ENCODE measurements at regions not wholly inside any gene's neighbourhood (a gene's known extent, or its start where the extent isn't known, plus 50 kb on each side); places are given as distances from the start of the nearest gene placed in this dataset.

DNA sequence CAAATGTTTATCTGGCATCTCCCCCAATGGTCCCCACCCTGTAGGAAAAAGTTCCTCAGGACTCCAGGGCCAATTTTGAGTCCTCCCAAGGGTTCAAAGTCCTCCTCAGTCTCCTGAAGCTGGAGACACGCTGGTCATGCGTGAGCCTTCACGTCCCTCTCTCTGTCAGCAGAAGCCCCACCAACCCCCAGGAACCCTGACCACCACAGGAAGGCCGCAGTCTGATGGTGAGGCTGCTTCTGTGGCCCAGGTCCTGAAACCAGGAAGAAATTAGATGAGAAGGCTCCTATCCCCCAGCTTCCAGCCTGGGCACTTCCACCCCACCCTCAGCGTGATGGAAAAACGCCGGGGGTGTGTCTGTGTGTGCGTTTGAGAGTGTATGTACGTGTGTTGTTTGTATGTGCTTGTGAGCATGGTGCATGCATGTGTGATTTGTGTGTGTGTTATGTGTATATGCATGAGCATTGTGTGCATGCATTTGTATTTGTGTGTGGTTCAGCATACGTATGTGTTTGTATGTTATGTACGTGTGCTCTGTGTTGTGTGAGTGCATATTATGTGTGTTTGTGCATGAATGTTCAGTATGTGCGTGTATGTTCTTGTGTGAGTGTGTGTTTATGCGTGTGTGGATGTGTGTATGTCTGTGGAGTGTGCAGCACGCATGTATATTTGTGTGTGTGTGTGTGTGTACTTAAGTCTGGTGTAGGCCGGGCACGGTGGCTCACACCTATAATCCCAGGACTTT lies 92.5 kb downstream of the SIK1 start:
- no peaks in the 10 kb centered on the region; a peak in 1 of 7 replicates for H3K27me3 ChIP-seq (replicated peaks in 1 of 4; ENCODE audit: control insufficient read depth in 3 of 4, extremely low read depth in 1 of 4, insufficient read depth in 3 of 4, low read length in 3 of 4)
- DNase-seq (ENCODE audit: low read depth in 1 of 2, low spot score in 2 of 2) (no peak), FAIRE-seq (no peak)
- no peak overlapping the region for H4K8ac ChIP-seq (ENCODE audit: extremely low read depth, insufficient read depth, low read length)
- H3K4me1 ChIP-seq (replicated peaks in 1 of 4; ENCODE audit: control insufficient read depth in 3 of 4, insufficient read depth in 4 of 4, low read length in 3 of 4) = peaks cover 0 to 14% (median 9%) of the 10 kb centered on the region in 4 experiments; a peak in 6 of 7 replicates
- H3K27ac ChIP-seq (ENCODE audit: low read depth, low read length) = no peak overlapping the region
- POLR2A ChIA-PET (ENCODE audit: partially characterized antibody) = interaction anchor here (0.9 kb wide), 1 partner anchor 16 kb away, joined by 4 read pairs; no protein-coding TSS in a partner anchor
- H3K36me3 ChIP-seq (ENCODE audit: control insufficient read depth in 2 of 4, insufficient read depth in 4 of 4, low read length in 3 of 4) = no peaks in the 10 kb centered on the region
- H2AK5ac ChIP-seq (ENCODE audit: low read depth, low read length) = no peak overlapping the region
- no peak overlapping the region for H4K5ac ChIP-seq (ENCODE audit: insufficient read length, low read depth, low read length)
- peak overlapping the region; percentile 63 for H2BK12ac ChIP-seq (ENCODE audit: low read depth, low read length)
- H2AFZ ChIP-seq (ENCODE audit: low read length) = no peak overlapping the region
- peak overlapping the region; percentile 3; the same call in 1 of the 2 replicates for H2BK5ac ChIP-seq (ENCODE audit: low read depth, low read length)
- no peak overlapping the region for H4K91ac ChIP-seq (replicated peaks; ENCODE audit: insufficient read length, low read length)
- H4K20me1 ChIP-seq (replicated peaks in 1 of 2; ENCODE audit: control insufficient read depth in 1 of 2, insufficient read depth in 2 of 2, low read length in 2 of 2) = peaks cover 0 to 2% of the 10 kb centered on the region in 2 experiments
- H3K9ac ChIP-seq (replicated peaks in 1 of 4; ENCODE audit: extremely low read depth in 1 of 4, low read depth in 3 of 4, low read length in 3 of 4) = no peak overlapping the region
- no peak overlapping the region for H3K23ac ChIP-seq (ENCODE audit: insufficient read length)
- WGBS, 2 experiments (ENCODE audit: extremely low coverage in 1 of 2, insufficient coverage in 1 of 2, insufficient read length in 1 of 2, insufficient replicate concordance in 2 of 2, low coverage in 1 of 2, low lambda C conversion rate in 2 of 2, missing lambda C conversion rate in 1 of 2) = 81% methylated on average over 16 of the region's 16 CpGs; no CpG with 5 or more reads in 1 of the 2 experiments
- H2BK120ac ChIP-seq (replicated peaks; ENCODE audit: low read depth, low read length) = no peak overlapping the region
- H3K56ac ChIP-seq (replicated peaks; ENCODE audit: insufficient read length, low read depth, low read length) = no peak overlapping the region
- no peak overlapping the region for H3K4me3 ChIP-seq (ENCODE audit: extremely low read depth in 1 of 4, insufficient read depth in 2 of 4, low read depth in 3 of 4, low read length in 4 of 4)
- H3K4me2 ChIP-seq (ENCODE audit: insufficient read depth in 1 of 2, low read depth in 2 of 2, low read length in 2 of 2) = no peak overlapping the region
- no peaks in the 10 kb centered on the region for H3K79me2 ChIP-seq (ENCODE audit: control insufficient read depth in 1 of 2, insufficient read depth in 2 of 2, low read length in 2 of 2)
- peaks cover 18% of the 10 kb centered on the region; the same call in 1 of the 2 replicates for H3K23me2 ChIP-seq (ENCODE audit: low read depth, low read length)
- H2BK20ac ChIP-seq (ENCODE audit: low read length) = no peak overlapping the region
- peak overlapping the region; percentile 7; the same call in 1 of the 2 replicates for H2BK15ac ChIP-seq (ENCODE audit: low read length)
- no peak for TF ChIP-seq CHD1 (IDR thresholded peaks at IDR 0.05; ENCODE audit: low read depth, low read length)
- peaks cover 2% of the 10 kb centered on the region; the same call in 1 of the 2 replicates for H3K79me1 ChIP-seq (ENCODE audit: low read depth, low read length)
- no peaks in the 10 kb centered on the region; a peak in 1 of 4 replicates for H3K9me3 ChIP-seq (ENCODE audit: insufficient read depth in 2 of 2, low read depth in 1 of 2, low read length in 1 of 2)
- H3K4ac ChIP-seq (replicated peaks; ENCODE audit: insufficient read length, low read depth, low read length) = no peak overlapping the region
- CTCF ChIA-PET (ENCODE audit: partially characterized antibody) = interaction anchor here (0.9 to 1.6 kb wide), 3 partner anchors 19 to 27 kb away, joined by 3 read pairs; no protein-coding TSS in a partner anchor
- no peak overlapping the region for H3K14ac ChIP-seq (ENCODE audit: insufficient read length)
- no peak overlapping the region for H3K18ac ChIP-seq (ENCODE audit: extremely low read depth, low read length)

Data from H1 (cell line).